Fibroblast of pulmonary artery (primary cell): ENCODE measurements at regions not wholly inside any gene's neighbourhood (a gene's known extent, or its start where the extent isn't known, plus 50 kb on each side); places are given as distances from the start of the nearest gene placed in this dataset.

Experiments used
- DNase-seq: peaks from one replicate; pipeline ENCODE4 v3.0.0-alpha.2; 2010; ENCODE audit warnings: low read depth
- H3K4me3 ChIP-seq: replicated peaks from 2 replicates; pipeline ENCODE4 v1.5.1; 2011; ENCODE audit warnings: low read depth, mild to moderate bottlenecking, control low read depth, low read length, moderate library complexity
- CTCF ChIP-seq: IDR thresholded peaks from 2 replicates; pipeline ENCODE4 v1.5.1; 2011; ENCODE audit warnings: mild to moderate bottlenecking, control low read depth, low read length, inconsistent platforms; ENCODE audit errors: missing control alignments

GRCh38 chr6:21977346-21977745 is 319.5 kb downstream of the PRL start:
- TF ChIP-seq CTCF = no peak
- H3K4me3 ChIP-seq = no peak overlapping the region
- DNase-seq = no peak

DNA sequence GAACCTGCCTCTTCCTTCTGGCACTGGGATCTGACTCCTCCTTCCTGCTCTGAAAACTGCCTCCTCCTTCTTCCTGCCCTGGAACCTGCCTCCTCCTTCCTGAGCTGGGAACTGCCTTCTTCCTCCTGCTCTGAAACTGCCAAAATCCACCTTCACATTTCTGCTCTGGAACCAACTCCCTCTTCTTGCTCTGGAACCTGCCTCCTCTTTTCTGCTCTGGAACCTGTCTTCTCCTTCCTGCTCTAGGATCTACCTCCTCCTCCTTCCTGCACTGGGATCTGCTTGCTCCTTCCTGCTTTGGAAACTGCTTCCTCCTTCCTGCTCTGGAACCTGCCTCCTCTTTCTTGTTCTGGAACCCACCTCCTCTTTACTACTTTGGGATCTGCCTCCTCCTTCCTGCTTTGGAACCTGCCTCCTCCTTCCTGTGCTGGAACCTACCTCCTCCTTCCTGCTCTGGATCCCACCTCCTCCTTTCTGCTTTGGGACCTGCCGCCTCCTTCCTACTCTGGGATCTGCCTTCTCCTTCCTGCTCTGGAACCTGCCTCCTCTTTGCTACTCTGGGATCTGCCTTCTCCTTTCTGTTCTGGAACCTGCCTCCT is 315.5 kb downstream of the PRL start:
- no peak for DNase-seq
- TF ChIP-seq CTCF = no peak
- H3K4me3 ChIP-seq = no peak overlapping the region

DNA sequence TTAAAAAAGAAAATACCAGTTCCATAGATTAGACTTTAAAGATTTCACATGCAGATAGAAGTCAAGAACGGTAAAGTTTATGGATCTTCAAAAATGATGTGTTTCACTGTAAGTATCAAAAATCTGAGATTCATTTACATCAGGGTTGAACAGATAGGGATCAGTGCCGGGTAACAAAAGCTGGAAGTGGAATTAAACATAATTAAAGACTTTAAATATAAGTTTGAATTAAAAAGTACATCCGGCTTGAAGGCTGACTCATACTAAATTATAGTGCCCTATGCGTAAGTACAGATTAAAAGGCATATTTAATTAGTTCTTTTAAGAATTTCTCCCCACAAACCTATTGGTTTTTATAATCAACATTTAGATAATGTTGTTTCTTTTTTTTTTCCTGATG is 312.7 kb downstream of the PRL start:
- H3K4me3 ChIP-seq = no peak overlapping the region
- TF ChIP-seq CTCF = no peak
- DNase-seq = no peak

DNA sequence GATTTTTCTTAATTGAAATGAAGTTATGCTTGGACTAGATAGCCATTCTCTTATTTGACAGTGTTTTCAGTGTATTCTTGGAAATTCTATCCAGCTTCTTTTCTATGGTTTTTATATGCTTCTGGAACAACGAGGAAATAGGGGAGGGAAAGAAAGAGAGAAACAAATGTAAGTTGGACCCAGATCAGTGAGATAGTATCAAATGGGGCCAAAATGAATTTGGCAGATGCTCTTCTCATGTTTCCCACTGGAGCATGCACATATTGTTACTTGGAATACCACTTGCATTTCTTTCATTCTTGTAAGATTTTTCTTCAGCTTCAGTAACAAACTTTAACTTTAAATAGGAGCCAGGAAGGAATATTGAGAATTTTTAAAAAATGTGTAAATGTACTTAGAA is 312.3 kb downstream of the PRL start:
- DNase-seq = no peak
- TF ChIP-seq CTCF = no peak
- no peak overlapping the region for H3K4me3 ChIP-seq

GRCh38 chr6:21985904-21986303 is 310.9 kb downstream of the PRL start:
- no peak for TF ChIP-seq CTCF
- DNase-seq = no peak

DNA sequence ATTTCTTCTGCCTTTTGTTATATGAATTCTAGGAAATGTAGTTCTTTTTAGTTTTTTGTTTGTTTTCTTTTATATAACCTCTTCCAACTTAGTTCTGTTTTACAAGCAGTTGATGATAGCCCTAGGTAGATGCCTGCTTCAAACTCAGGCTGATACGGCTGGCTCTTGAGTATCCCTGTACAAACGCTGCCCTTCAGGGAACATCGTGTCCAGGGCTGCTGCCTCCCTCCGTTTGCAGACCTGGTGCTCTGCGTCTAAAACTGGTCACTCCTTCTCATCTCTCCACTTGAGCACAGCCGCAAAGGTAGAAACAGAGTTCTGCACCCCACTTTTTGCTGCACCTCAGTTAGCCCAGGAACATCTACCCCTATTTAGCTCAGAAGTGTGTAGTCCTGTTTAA is 310.1 kb downstream of the PRL start:
- no peak overlapping the region for H3K4me3 ChIP-seq
- no peak for DNase-seq
- no peak for TF ChIP-seq CTCF

More at GRCh38 chr6:21985904-21986303, 310.9 kb downstream of the PRL start:
- no peak overlapping the region for H3K4me3 ChIP-seq

DNA sequence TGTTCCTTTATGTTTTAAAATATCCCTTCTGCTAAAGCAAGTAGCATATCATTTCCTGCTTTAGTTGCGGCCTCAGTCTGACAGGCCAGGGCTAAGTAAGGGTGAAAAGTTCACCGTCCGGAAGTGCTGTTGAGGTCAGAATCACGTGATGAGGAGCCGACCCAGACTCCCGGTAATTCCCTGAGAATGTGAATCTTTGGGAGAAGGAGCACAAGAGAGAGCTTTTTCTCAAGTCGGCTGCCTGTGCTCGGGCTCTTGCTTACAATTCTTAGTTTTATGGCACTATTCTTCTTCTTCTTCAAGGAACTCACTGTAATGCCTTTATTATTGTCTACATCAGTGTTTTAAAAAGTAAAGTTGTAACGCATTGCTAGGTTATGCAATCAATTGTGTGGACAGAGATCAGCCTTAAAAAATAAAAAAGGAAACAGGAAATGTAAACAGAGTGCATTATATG is 309.3 kb downstream of the PRL start:
- H3K4me3 ChIP-seq = peak overlapping the region; percentile 32
- no peak for TF ChIP-seq CTCF
- peak; percentile 97 for DNase-seq
